ENCODE measurements at regions not wholly inside any gene's neighbourhood (a gene's known extent, or its start where the extent isn't known, plus 50 kb on each side); places are given as distances from the start of the nearest gene placed in this dataset.

- no peak for DNase-seq
- TF ChIP-seq CTCF (IDR thresholded peaks at IDR 0.05; ENCODE audit: borderline replicate concordance) = no peak
- Histone ChIP-seq H3K27ac (replicated peaks) (no peak overlapping the region), H3K27me3 (ENCODE audit: low read depth) (no peaks in the 10 kb centered on the region), H3K36me3 (no peaks in the 10 kb centered on the region), H3K4me1 (no peaks in the 10 kb centered on the region), H3K9me3 (replicated peaks) (peaks cover 18% of the 10 kb centered on the region), H3K4me3 (no peak overlapping the region)
- intact Hi-C loops (cut with micrococcal nuclease) = no loop called here
These were observed 1546.5 kb downstream of the NCAM2 start for GRCh38 chr21:22544747-22545146.

- H3K4me1 ChIP-seq = no peaks in the 10 kb centered on the region
- DNase-seq = no peak
- H3K4me3 ChIP-seq = no peak overlapping the region
- no peaks in the 10 kb centered on the region for H3K36me3 ChIP-seq
- no peak for TF ChIP-seq CTCF (IDR thresholded peaks at IDR 0.05; ENCODE audit: borderline replicate concordance)
- H3K27me3 ChIP-seq (ENCODE audit: low read depth) = no peaks in the 10 kb centered on the region
- no peaks in the 10 kb centered on the region for H3K9me3 ChIP-seq (replicated peaks)
- intact Hi-C loops (cut with micrococcal nuclease) = no loop called here
- H3K27ac ChIP-seq (replicated peaks) = no peak overlapping the region
These were observed 1554.2 kb downstream of the NCAM2 start for GRCh38 chr21:22552390-22552789.

- Histone ChIP-seq H3K4me1 (no peaks in the 10 kb centered on the region), H3K4me3 (no peak overlapping the region), H3K27ac (replicated peaks) (no peak overlapping the region), H3K36me3 (no peaks in the 10 kb centered on the region), H3K27me3 (ENCODE audit: low read depth) (no peaks in the 10 kb centered on the region), H3K9me3 (replicated peaks) (no peaks in the 10 kb centered on the region)
- no peak for TF ChIP-seq CTCF (IDR thresholded peaks at IDR 0.05; ENCODE audit: borderline replicate concordance)
- intact Hi-C loops (cut with micrococcal nuclease) = no loop called here
- DNase-seq = no peak
These were observed 1556.6 kb downstream of the NCAM2 start for GRCh38 chr21:22554690-22555316.

GRCh38 chr21:22556829-22557228, 1558.6 kb downstream of the NCAM2 start:
- H3K27ac ChIP-seq (replicated peaks) = no peak overlapping the region

GRCh38 chr21:22561946-22562345, 1563.7 kb downstream of the NCAM2 start:
- intact Hi-C loops (cut with micrococcal nuclease) = no loop called here
- no peaks in the 10 kb centered on the region for H3K27me3 ChIP-seq (ENCODE audit: low read depth)
- no peaks in the 10 kb centered on the region for H3K36me3 ChIP-seq
- H3K4me3 ChIP-seq = no peak overlapping the region
- no peak for TF ChIP-seq CTCF (IDR thresholded peaks at IDR 0.05; ENCODE audit: borderline replicate concordance)
- no peaks in the 10 kb centered on the region for H3K4me1 ChIP-seq
- H3K27ac ChIP-seq (replicated peaks) = no peak overlapping the region
- no peak for DNase-seq
- peaks cover 8% of the 10 kb centered on the region for H3K9me3 ChIP-seq (replicated peaks)

More at GRCh38 chr21:22556829-22557228, 1558.6 kb downstream of the NCAM2 start:
- H3K9me3 ChIP-seq (replicated peaks) = peaks cover 7% of the 10 kb centered on the region
- DNase-seq = no peak
- no peak for TF ChIP-seq CTCF (IDR thresholded peaks at IDR 0.05; ENCODE audit: borderline replicate concordance)
- H3K36me3 ChIP-seq = no peaks in the 10 kb centered on the region
- H3K4me3 ChIP-seq = no peak overlapping the region
- H3K4me1 ChIP-seq = no peaks in the 10 kb centered on the region
- intact Hi-C loops (cut with micrococcal nuclease) = no loop called here
- no peaks in the 10 kb centered on the region for H3K27me3 ChIP-seq (ENCODE audit: low read depth)

Measured in left ventricle myocardium inferior (tissue), 1 donor.